Testis (tissue), 2 donors: ENCODE measurements at regions not wholly inside any gene's neighbourhood (a gene's known extent, or its start where the extent isn't known, plus 50 kb on each side); places are given as distances from the start of the nearest gene placed in this dataset.

Experiments used
- POLR2A ChIP-seq: fragments of 450-650 bp; IDR thresholded peaks from one replicate; pipeline ENCODE4 v1.6.1; 2017; ENCODE audit warnings: antibody characterized with exemption, mild to moderate bottlenecking, moderate library complexity
- TF ChIP-seq, protein P1 (sequence below), 3 experiments: fragments of 450-650 bp in 2 of 3; fragments of 200-600 bp in 1 of 3; sonication (generic) in 1 of 3; IDR thresholded peaks; one replicate each; pipeline ENCODE4 v1.5.1; 2016 to 2019; ENCODE audit warnings: antibody characterized with exemption in 3 of 3, mild to moderate bottlenecking in 2 of 3, moderate library complexity in 1 of 3

DNA sequence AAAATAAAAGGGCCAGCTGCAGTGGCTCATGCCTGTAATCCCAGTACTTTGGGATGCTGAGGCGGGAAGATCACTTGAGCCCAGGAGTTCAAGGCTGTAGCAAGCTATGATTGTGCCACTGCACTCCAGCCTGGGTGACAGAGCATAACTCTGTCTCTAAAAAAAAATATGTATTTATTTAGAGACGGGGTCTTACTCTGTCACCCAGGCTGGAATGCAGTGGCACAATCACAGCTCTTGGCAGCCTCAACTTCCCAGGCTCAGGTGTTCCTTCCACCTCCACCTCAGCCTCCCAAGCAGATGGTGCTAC is 179.3 kb upstream of the ATF7IP start:
- TF ChIP-seq, protein P1, sequence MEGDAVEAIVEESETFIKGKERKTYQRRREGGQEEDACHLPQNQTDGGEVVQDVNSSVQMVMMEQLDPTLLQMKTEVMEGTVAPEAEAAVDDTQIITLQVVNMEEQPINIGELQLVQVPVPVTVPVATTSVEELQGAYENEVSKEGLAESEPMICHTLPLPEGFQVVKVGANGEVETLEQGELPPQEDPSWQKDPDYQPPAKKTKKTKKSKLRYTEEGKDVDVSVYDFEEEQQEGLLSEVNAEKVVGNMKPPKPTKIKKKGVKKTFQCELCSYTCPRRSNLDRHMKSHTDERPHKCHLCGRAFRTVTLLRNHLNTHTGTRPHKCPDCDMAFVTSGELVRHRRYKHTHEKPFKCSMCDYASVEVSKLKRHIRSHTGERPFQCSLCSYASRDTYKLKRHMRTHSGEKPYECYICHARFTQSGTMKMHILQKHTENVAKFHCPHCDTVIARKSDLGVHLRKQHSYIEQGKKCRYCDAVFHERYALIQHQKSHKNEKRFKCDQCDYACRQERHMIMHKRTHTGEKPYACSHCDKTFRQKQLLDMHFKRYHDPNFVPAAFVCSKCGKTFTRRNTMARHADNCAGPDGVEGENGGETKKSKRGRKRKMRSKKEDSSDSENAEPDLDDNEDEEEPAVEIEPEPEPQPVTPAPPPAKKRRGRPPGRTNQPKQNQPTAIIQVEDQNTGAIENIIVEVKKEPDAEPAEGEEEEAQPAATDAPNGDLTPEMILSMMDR (IDR thresholded peaks at IDR 0.05): peak in 1 of 3 experiments; percentile 4
- TF ChIP-seq POLR2A: no peak
